ENCODE measurements at regions not wholly inside any gene's neighbourhood (a gene's known extent, or its start where the extent isn't known, plus 50 kb on each side); places are given as distances from the start of the nearest gene placed in this dataset.

- Mint-ChIP-seq H3K27ac (no peak overlapping the region), H3K4me3 (no peak overlapping the region), H3K36me3 (ENCODE audit: insufficient read depth in 2 of 2) (no peaks in the 10 kb centered on the region), H3K27me3 (ENCODE audit: low read depth) (no peaks in the 10 kb centered on the region), H3K9me3 (peaks cover 4 to 5% of the 10 kb centered on the region in 2 donors), H3K4me1 (ENCODE audit: low read depth) (no peaks in the 10 kb centered on the region)
- no peak for ATAC-seq (replicated peaks in 1 of 2)
- no peak for DNase-seq
Measured at GRCh38 chrX:126886997-126887396, 67.5 kb downstream of the PRR32 start.

GRCh38 chrX:126900937-126901336 lies 81.4 kb downstream of the PRR32 start:
- Mint-ChIP-seq H3K4me3 (no peak overlapping the region), H3K4me1 (ENCODE audit: low read depth) (no peaks in the 10 kb centered on the region), H3K36me3 (ENCODE audit: insufficient read depth in 2 of 2) (no peaks in the 10 kb centered on the region), H3K27me3 (ENCODE audit: low read depth) (peaks cover 6% of the 10 kb centered on the region), H3K9me3 (peaks cover under 1 to 3% of the 10 kb centered on the region in 2 donors), H3K27ac (no peak overlapping the region)
- DNase-seq: no peak
- no peak for ATAC-seq (replicated peaks in 1 of 2)

- ATAC-seq (replicated peaks in 1 of 2) (no peak), DNase-seq (no peak)
- H3K4me3 Mint-ChIP-seq: no peak overlapping the region
- no peak overlapping the region for H3K27ac Mint-ChIP-seq
- peaks cover 0 to 1% of the 10 kb centered on the region in 2 donors for H3K36me3 Mint-ChIP-seq (ENCODE audit: insufficient read depth in 2 of 2)
- peaks cover 2 to 6% of the 10 kb centered on the region in 2 donors for H3K9me3 Mint-ChIP-seq
- no peaks in the 10 kb centered on the region for H3K27me3 Mint-ChIP-seq (ENCODE audit: low read depth)
- no peaks in the 10 kb centered on the region for H3K4me1 Mint-ChIP-seq (ENCODE audit: low read depth)
Measured at GRCh38 chrX:126929071-126929470, 109.5 kb downstream of the PRR32 start.

- Mint-ChIP-seq H3K4me1 (ENCODE audit: low read depth) (no peaks in the 10 kb centered on the region), H3K27ac (no peak overlapping the region), H3K9me3 (peaks cover 2 to 4% of the 10 kb centered on the region in 2 donors), H3K36me3 (ENCODE audit: insufficient read depth in 2 of 2) (no peaks in the 10 kb centered on the region), H3K4me3 (no peak overlapping the region), H3K27me3 (ENCODE audit: low read depth) (no peaks in the 10 kb centered on the region)
- no peak for DNase-seq
- no peak for ATAC-seq (replicated peaks in 1 of 2)
Measured at GRCh38 chrX:126967225-126967624, 147.7 kb downstream of the PRR32 start.

- Mint-ChIP-seq H3K4me1 (ENCODE audit: low read depth) (no peaks in the 10 kb centered on the region), H3K9me3 (no peaks in the 10 kb centered on the region), H3K4me3 (no peak overlapping the region), H3K27ac (no peak overlapping the region), H3K36me3 (ENCODE audit: insufficient read depth in 2 of 2) (no peaks in the 10 kb centered on the region), H3K27me3 (ENCODE audit: low read depth) (peaks cover 6% of the 10 kb centered on the region)
- ATAC-seq (replicated peaks in 1 of 2): no peak
- DNase-seq: no peak
Measured at GRCh38 chrX:126982158-126982557, 162.6 kb downstream of the PRR32 start.

GRCh38 chrX:126985027-126985426 lies 165.5 kb downstream of the PRR32 start:
- ATAC-seq (replicated peaks in 1 of 2) (no peak), DNase-seq (no peak)
- Mint-ChIP-seq H3K4me1 (ENCODE audit: low read depth) (no peaks in the 10 kb centered on the region), H3K36me3 (ENCODE audit: insufficient read depth in 2 of 2) (no peaks in the 10 kb centered on the region), H3K27me3 (ENCODE audit: low read depth) (peaks cover 6% of the 10 kb centered on the region), H3K4me3 (no peak overlapping the region), H3K27ac (no peak overlapping the region), H3K9me3 (peaks cover 0 to 2% of the 10 kb centered on the region in 2 donors)

- ATAC-seq (replicated peaks in 1 of 2) (no peak), DNase-seq (no peak)
- Mint-ChIP-seq H3K36me3 (ENCODE audit: insufficient read depth in 2 of 2) (no peaks in the 10 kb centered on the region), H3K27ac (no peak overlapping the region), H3K27me3 (ENCODE audit: low read depth) (no peaks in the 10 kb centered on the region), H3K4me3 (no peak overlapping the region), H3K9me3 (peaks cover 0 to 2% of the 10 kb centered on the region in 2 donors), H3K4me1 (ENCODE audit: low read depth) (no peaks in the 10 kb centered on the region)
Measured at GRCh38 chrX:126985981-126986380, 166.5 kb downstream of the PRR32 start.

- DNase-seq: no peak
- Mint-ChIP-seq H3K4me1 (ENCODE audit: low read depth) (no peaks in the 10 kb centered on the region), H3K36me3 (ENCODE audit: insufficient read depth in 2 of 2) (no peaks in the 10 kb centered on the region), H3K4me3 (no peak overlapping the region), H3K27ac (no peak overlapping the region), H3K9me3 (peaks cover 0 to 2% of the 10 kb centered on the region in 2 donors), H3K27me3 (ENCODE audit: low read depth) (peaks cover 9% of the 10 kb centered on the region)
- ATAC-seq (replicated peaks in 1 of 2): no peak
Measured at GRCh38 chrX:126994032-126994600, 174.6 kb downstream of the PRR32 start.

- Mint-ChIP-seq H3K4me3 (no peak overlapping the region), H3K27ac (no peak overlapping the region), H3K27me3 (ENCODE audit: low read depth) (no peaks in the 10 kb centered on the region), H3K9me3 (peaks cover 7% of the 10 kb centered on the region in 2 donors), H3K4me1 (ENCODE audit: low read depth) (no peaks in the 10 kb centered on the region), H3K36me3 (ENCODE audit: insufficient read depth in 2 of 2) (no peaks in the 10 kb centered on the region)
- DNase-seq: no peak
- no peak for ATAC-seq (replicated peaks in 1 of 2)
Measured at GRCh38 chrX:127011629-127012028, 192.1 kb downstream of the PRR32 start.

GRCh38 chrX:127025013-127025412 lies 205.5 kb downstream of the PRR32 start:
- peaks cover 1 to 3% of the 10 kb centered on the region in 2 donors for H3K9me3 Mint-ChIP-seq
- no peak overlapping the region for H3K4me3 Mint-ChIP-seq

GRCh38 chrX:127030016-127030748 lies 210.7 kb downstream of the PRR32 start:
- no peaks in the 10 kb centered on the region for H3K4me1 Mint-ChIP-seq (ENCODE audit: low read depth)
- no peak for DNase-seq

More at GRCh38 chrX:127025013-127025412, 205.5 kb downstream of the PRR32 start:
- DNase-seq (no peak), ATAC-seq (replicated peaks in 1 of 2) (no peak)
- no peaks in the 10 kb centered on the region for H3K36me3 Mint-ChIP-seq (ENCODE audit: insufficient read depth in 2 of 2)
- no peak overlapping the region for H3K27ac Mint-ChIP-seq
- no peaks in the 10 kb centered on the region for H3K4me1 Mint-ChIP-seq (ENCODE audit: low read depth)
- peaks cover 12% of the 10 kb centered on the region for H3K27me3 Mint-ChIP-seq (ENCODE audit: low read depth)

GRCh38 chrX:127037159-127037558 lies 217.6 kb downstream of the PRR32 start:
- Mint-ChIP-seq H3K36me3 (ENCODE audit: insufficient read depth in 2 of 2) (no peaks in the 10 kb centered on the region), H3K4me3 (no peak overlapping the region), H3K9me3 (no peaks in the 10 kb centered on the region), H3K27ac (no peak overlapping the region), H3K4me1 (ENCODE audit: low read depth) (no peaks in the 10 kb centered on the region), H3K27me3 (ENCODE audit: low read depth) (no peaks in the 10 kb centered on the region)
- no peak for ATAC-seq (replicated peaks in 1 of 2)
- no peak for DNase-seq

More at GRCh38 chrX:127030016-127030748, 210.7 kb downstream of the PRR32 start:
- Mint-ChIP-seq H3K4me3 (no peak overlapping the region), H3K27me3 (ENCODE audit: low read depth) (peaks cover 6% of the 10 kb centered on the region), H3K27ac (no peak overlapping the region), H3K9me3 (peaks cover 0 to 3% of the 10 kb centered on the region in 2 donors), H3K36me3 (ENCODE audit: insufficient read depth in 2 of 2) (no peaks in the 10 kb centered on the region)
- no peak for ATAC-seq (replicated peaks in 1 of 2)

- ATAC-seq (replicated peaks in 1 of 2): no peak
- no peaks in the 10 kb centered on the region for H3K4me1 Mint-ChIP-seq (ENCODE audit: low read depth)
Measured at GRCh38 chrX:127038065-127038464, 218.5 kb downstream of the PRR32 start.

More at GRCh38 chrX:127038065-127038464, 218.5 kb downstream of the PRR32 start:
- no peak overlapping the region for H3K27ac Mint-ChIP-seq
- H3K36me3 Mint-ChIP-seq (ENCODE audit: insufficient read depth in 2 of 2): no peaks in the 10 kb centered on the region
- no peak overlapping the region for H3K4me3 Mint-ChIP-seq
- no peaks in the 10 kb centered on the region for H3K9me3 Mint-ChIP-seq
- DNase-seq: no peak
- H3K27me3 Mint-ChIP-seq (ENCODE audit: low read depth): no peaks in the 10 kb centered on the region
